B cell (primary cell): ENCODE measurements at regions not wholly inside any gene's neighbourhood (a gene's known extent, or its start where the extent isn't known, plus 50 kb on each side); places are given as distances from the start of the nearest gene placed in this dataset.

Experiments used
- EZH2 ChIP-seq: IDR thresholded peaks from 2 replicates; pipeline ENCODE4 v1.6.1; 2012; ENCODE audit warnings: borderline replicate concordance, low read depth, mild to moderate bottlenecking, moderate library complexity, low read length; ENCODE audit not compliant: insufficient read depth, poor library complexity, severe bottlenecking
- TF ChIP-seq, protein P1 (sequence below): fragments of 200-600 bp; IDR thresholded peaks from one replicate; pipeline ENCODE4 v1.8.0; 2022; ENCODE audit warnings: antibody characterized with exemption, mild to moderate bottlenecking

- TF ChIP-seq, protein P1, sequence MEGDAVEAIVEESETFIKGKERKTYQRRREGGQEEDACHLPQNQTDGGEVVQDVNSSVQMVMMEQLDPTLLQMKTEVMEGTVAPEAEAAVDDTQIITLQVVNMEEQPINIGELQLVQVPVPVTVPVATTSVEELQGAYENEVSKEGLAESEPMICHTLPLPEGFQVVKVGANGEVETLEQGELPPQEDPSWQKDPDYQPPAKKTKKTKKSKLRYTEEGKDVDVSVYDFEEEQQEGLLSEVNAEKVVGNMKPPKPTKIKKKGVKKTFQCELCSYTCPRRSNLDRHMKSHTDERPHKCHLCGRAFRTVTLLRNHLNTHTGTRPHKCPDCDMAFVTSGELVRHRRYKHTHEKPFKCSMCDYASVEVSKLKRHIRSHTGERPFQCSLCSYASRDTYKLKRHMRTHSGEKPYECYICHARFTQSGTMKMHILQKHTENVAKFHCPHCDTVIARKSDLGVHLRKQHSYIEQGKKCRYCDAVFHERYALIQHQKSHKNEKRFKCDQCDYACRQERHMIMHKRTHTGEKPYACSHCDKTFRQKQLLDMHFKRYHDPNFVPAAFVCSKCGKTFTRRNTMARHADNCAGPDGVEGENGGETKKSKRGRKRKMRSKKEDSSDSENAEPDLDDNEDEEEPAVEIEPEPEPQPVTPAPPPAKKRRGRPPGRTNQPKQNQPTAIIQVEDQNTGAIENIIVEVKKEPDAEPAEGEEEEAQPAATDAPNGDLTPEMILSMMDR, result no peak
- no peak for TF ChIP-seq EZH2
These were observed 335.5 kb downstream of the INSIG2 start for GRCh38 chr2:118423776-118424175.
